ENCODE measurements at regions not wholly inside any gene's neighbourhood (a gene's known extent, or its start where the extent isn't known, plus 50 kb on each side); places are given as distances from the start of the nearest gene placed in this dataset.

DNA sequence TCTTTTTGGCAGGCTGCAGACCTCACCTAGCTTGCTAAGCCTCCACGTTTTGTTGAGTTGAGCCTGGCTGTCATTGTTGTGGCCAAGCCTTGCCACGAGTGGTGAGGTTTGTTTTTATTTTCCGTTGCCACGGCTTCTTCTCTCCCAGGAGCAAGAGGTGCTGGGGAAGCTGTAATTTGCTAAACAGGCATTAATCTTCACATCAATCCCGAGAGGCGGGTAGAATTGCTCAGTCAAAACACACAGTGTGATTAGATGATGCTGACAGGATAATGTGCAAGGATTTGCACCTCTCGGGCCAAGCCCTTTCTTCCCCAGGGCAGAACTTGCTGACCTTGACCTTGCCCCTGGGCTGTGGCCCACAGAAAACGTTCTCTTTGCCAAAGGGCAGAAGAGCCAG lies 72.2 kb upstream of the ATP6AP2 start:
- H3K9ac ChIP-seq (ENCODE audit: low read depth in 2 of 2, low read length in 2 of 2), result no peak overlapping the region
- H3K4me3 ChIP-seq, result no peak overlapping the region
- no peaks in the 10 kb centered on the region for H3K4me1 ChIP-seq
- H3K36me3 ChIP-seq, result no peaks in the 10 kb centered on the region
- DNase-seq, result no peak
- H3K27me3 ChIP-seq, result peaks cover 3% of the 10 kb centered on the region
- TF ChIP-seq, protein P1, sequence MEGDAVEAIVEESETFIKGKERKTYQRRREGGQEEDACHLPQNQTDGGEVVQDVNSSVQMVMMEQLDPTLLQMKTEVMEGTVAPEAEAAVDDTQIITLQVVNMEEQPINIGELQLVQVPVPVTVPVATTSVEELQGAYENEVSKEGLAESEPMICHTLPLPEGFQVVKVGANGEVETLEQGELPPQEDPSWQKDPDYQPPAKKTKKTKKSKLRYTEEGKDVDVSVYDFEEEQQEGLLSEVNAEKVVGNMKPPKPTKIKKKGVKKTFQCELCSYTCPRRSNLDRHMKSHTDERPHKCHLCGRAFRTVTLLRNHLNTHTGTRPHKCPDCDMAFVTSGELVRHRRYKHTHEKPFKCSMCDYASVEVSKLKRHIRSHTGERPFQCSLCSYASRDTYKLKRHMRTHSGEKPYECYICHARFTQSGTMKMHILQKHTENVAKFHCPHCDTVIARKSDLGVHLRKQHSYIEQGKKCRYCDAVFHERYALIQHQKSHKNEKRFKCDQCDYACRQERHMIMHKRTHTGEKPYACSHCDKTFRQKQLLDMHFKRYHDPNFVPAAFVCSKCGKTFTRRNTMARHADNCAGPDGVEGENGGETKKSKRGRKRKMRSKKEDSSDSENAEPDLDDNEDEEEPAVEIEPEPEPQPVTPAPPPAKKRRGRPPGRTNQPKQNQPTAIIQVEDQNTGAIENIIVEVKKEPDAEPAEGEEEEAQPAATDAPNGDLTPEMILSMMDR (IDR thresholded peaks at IDR 0.05), result no peak
- no peaks in the 10 kb centered on the region for H3K9me3 ChIP-seq
- intact Hi-C loops (cut with DNase I), result no loop called here
- H3K27ac ChIP-seq, result no peak overlapping the region

DNA sequence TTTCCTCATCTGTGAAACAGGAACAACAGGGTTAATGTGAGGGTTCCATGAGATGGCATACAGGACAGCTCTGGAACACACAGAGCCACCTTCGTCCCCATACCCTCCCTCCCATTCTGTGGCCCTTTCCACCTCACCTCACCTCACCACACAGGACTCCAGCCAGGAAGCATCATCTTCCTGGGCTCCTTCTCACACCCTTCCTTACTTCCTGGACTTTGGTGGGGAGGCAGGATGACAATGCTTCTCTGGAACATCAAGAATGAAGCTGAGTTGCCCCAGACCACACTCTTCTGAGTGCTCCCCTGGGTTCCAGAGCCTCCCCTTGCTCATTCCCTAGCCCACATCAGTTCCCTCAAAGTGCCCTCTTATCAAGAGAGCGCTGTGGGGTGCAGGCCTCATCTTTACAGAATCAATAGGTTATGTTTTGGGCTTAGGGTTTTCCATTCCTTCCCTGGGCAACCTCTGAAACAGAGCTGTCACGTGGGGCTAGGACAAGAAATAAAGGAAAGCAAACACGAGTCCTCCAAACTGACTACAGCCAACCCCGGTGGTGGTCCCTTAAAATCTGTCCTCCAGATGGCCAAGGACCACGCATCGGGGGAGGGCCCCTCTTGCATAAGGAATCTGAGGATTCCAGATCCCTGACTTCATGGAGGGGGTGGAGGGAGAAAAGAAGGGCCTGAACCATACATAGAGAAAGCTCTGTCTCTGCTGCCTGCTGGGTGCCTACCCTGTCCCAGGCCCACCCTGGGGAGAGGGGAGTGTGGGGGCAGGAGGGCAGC lies 74.4 kb upstream of the ATP6AP2 start:
- H3K4me3 ChIP-seq, result no peak overlapping the region
- intact Hi-C loops (cut with DNase I), result no loop called here
- DNase-seq, result no peak
- H3K4me1 ChIP-seq, result no peaks in the 10 kb centered on the region
- H3K9ac ChIP-seq (ENCODE audit: low read depth in 2 of 2, low read length in 2 of 2), result no peak overlapping the region
- TF ChIP-seq, protein P1 (IDR thresholded peaks at IDR 0.05), result no peak
- H3K27me3 ChIP-seq, result peaks cover 3% of the 10 kb centered on the region
- no peaks in the 10 kb centered on the region for H3K36me3 ChIP-seq
- no peak overlapping the region for H3K27ac ChIP-seq
- H3K9me3 ChIP-seq, result no peaks in the 10 kb centered on the region

GRCh38 chrX:40504801-40505605 lies 75.8 kb upstream of the ATP6AP2 start:
- intact Hi-C loops (cut with DNase I), result no loop called here
- H3K27me3 ChIP-seq, result peaks cover 3% of the 10 kb centered on the region
- no peaks in the 10 kb centered on the region for H3K4me1 ChIP-seq
- TF ChIP-seq, protein P1 (IDR thresholded peaks at IDR 0.05), result no peak
- H3K4me3 ChIP-seq, result no peak overlapping the region
- DNase-seq, result no peak
- H3K9ac ChIP-seq (ENCODE audit: low read depth in 2 of 2, low read length in 2 of 2), result no peak overlapping the region
- H3K9me3 ChIP-seq, result no peaks in the 10 kb centered on the region
- H3K36me3 ChIP-seq, result no peaks in the 10 kb centered on the region
- H3K27ac ChIP-seq, result no peak overlapping the region

- no peaks in the 10 kb centered on the region for H3K36me3 ChIP-seq
- no peak overlapping the region for H3K9ac ChIP-seq (ENCODE audit: low read depth in 2 of 2, low read length in 2 of 2)
- TF ChIP-seq, protein P1 (IDR thresholded peaks at IDR 0.05), result no peak
- H3K27me3 ChIP-seq, result peaks cover 3% of the 10 kb centered on the region
- H3K4me1 ChIP-seq, result no peaks in the 10 kb centered on the region
- no peak for DNase-seq
- intact Hi-C loops (cut with DNase I), result no loop called here
- no peak overlapping the region for H3K27ac ChIP-seq
- H3K4me3 ChIP-seq, result no peak overlapping the region
- H3K9me3 ChIP-seq, result no peaks in the 10 kb centered on the region
These were observed 77.7 kb upstream of the ATP6AP2 start for GRCh38 chrX:40503094-40503493.

GRCh38 chrX:40502688-40503087 lies 78.1 kb upstream of the ATP6AP2 start:
- intact Hi-C loops (cut with DNase I), result no loop called here
- Histone ChIP-seq H3K27me3 (peaks cover 3% of the 10 kb centered on the region), H3K27ac (no peak overlapping the region), H3K4me3 (no peak overlapping the region), H3K36me3 (no peaks in the 10 kb centered on the region), H3K9me3 (no peaks in the 10 kb centered on the region), H3K9ac (ENCODE audit: low read depth in 2 of 2, low read length in 2 of 2) (no peak overlapping the region), H3K4me1 (no peaks in the 10 kb centered on the region)
- no peak for DNase-seq
- TF ChIP-seq, protein P1 (IDR thresholded peaks at IDR 0.05), result no peak
